Liver (tissue), 7 donors: ENCODE measurements at regions not wholly inside any gene's neighbourhood (a gene's known extent, or its start where the extent isn't known, plus 50 kb on each side); places are given as distances from the start of the nearest gene placed in this dataset.
"Not testable (repeated sequence)": the region's sequence is repeated elsewhere in the genome, so short reads cannot be mapped to it uniquely, and the experiment has no call there.

Source experiments
- DNase-seq: peaks from one replicate; pipeline ENCODE4 v3.0.0-alpha.2; 2017; ENCODE audit warnings: low spot score
- H3K27ac ChIP-seq, 2 donors: one replicate each; pipeline ENCODE4 v1.7.0; 2013; ENCODE audit warnings: inconsistent platforms in 2 of 2, low read length in 2 of 2, control low read depth in 1 of 2, low read depth in 1 of 2, mild to moderate bottlenecking in 1 of 2
- H3K27me3 ChIP-seq, 4 donors: one replicate each; pipeline versions ENCODE4 v1.6.1 to v1.7.0; 2013; ENCODE audit warnings: low read length in 3 of 4, inconsistent platforms in 1 of 4, mild to moderate bottlenecking in 1 of 4, moderate library complexity in 1 of 4; ENCODE audit not compliant: control insufficient read depth in 4 of 4, insufficient read depth in 4 of 4
- H3K36me3 ChIP-seq, 4 donors: one replicate each; pipeline versions ENCODE4 v1.6.1 to v1.7.0; 2013; ENCODE audit warnings: low read length in 3 of 4, mild to moderate bottlenecking in 3 of 4, low read depth in 1 of 4, moderate library complexity in 1 of 4; ENCODE audit not compliant: control insufficient read depth in 4 of 4, insufficient read depth in 3 of 4
- H3K4me1 ChIP-seq, 4 donors: one replicate each; pipeline versions ENCODE4 v1.6.1 to v1.7.0; 2013; ENCODE audit warnings: low read length in 3 of 4, mild to moderate bottlenecking in 3 of 4, moderate library complexity in 1 of 4; ENCODE audit not compliant: control insufficient read depth in 4 of 4, insufficient read depth in 4 of 4
- H3K4me3 ChIP-seq, 3 donors: one replicate each; pipeline versions ENCODE4 v1.6.1 to v1.7.0; 2013; ENCODE audit warnings: low read length in 3 of 3, control low read depth in 1 of 3, low read depth in 1 of 3, mild to moderate bottlenecking in 1 of 3
- H3K9ac ChIP-seq, 2 donors: one replicate each; pipeline ENCODE4 v1.7.0; 2013; ENCODE audit warnings: low read length in 2 of 2, mild to moderate bottlenecking in 2 of 2, moderate library complexity in 2 of 2, control low read depth in 1 of 2, low read depth in 1 of 2
- H3K9me3 ChIP-seq, 4 donors: one replicate each; pipeline versions ENCODE4 v1.6.1 to v1.7.0; 2013; ENCODE audit warnings: low read length in 3 of 4; ENCODE audit not compliant: control insufficient read depth in 4 of 4
- EGR1 ChIP-seq, 2 donors: IDR thresholded peaks; 2 replicates each; pipeline ENCODE4 v1.6.1; 2016 to 2018; ENCODE audit warnings: antibody characterized with exemption in 2 of 2, low read depth in 2 of 2
- FOXA2 ChIP-seq: IDR thresholded peaks from 2 replicates; pipeline ENCODE4 v1.6.1; 2016; ENCODE audit warnings: antibody characterized with exemption
- HNF4A ChIP-seq, 2 donors: conservative IDR thresholded peaks; 2 replicates each; pipeline ENCODE4 v1.6.1; 2016; ENCODE audit warnings: antibody characterized with exemption in 2 of 2, mild to moderate bottlenecking in 2 of 2
- JUND ChIP-seq, 2 donors: IDR thresholded peaks; 2 replicates each; pipeline ENCODE4 v1.6.1; 2016; ENCODE audit warnings: antibody characterized with exemption in 2 of 2
- MAX ChIP-seq: IDR thresholded peaks from 2 replicates; pipeline ENCODE4 v1.6.1; 2016; ENCODE audit warnings: antibody characterized with exemption
- NR2F2 ChIP-seq: IDR thresholded peaks from 2 replicates; pipeline ENCODE4 v1.6.1; 2016; ENCODE audit warnings: antibody characterized with exemption
- SP1 ChIP-seq: IDR thresholded peaks from 2 replicates; pipeline ENCODE4 v1.6.1; 2018; ENCODE audit warnings: antibody characterized with exemption, mild to moderate bottlenecking
- TAF1 ChIP-seq: conservative IDR thresholded peaks from 2 replicates; pipeline ENCODE4 v1.6.1; 2016; ENCODE audit warnings: antibody characterized with exemption, mild to moderate bottlenecking
- ZBTB33 ChIP-seq: IDR thresholded peaks from 2 replicates; pipeline ENCODE4 v1.6.1; 2016; ENCODE audit warnings: antibody characterized with exemption
- WGBS: extraction: QIAGEN DNeasy Blood & Tissue Kit; methylation state at CpG from one replicate; pipeline ENCODE4 v1.1.7; 2013; 5-methylcytosine and 5-hydroxymethylcytosine counted together
- donor health status: healthy.
- donor health status: healthy.
- donor health status: healthy.
- donor health status: healthy.

- no peaks in the 10 kb centered on the region for H3K4me1 ChIP-seq
- H3K4me3 ChIP-seq: no peak overlapping the region
- H3K27me3 ChIP-seq: no peaks in the 10 kb centered on the region
- H3K9ac ChIP-seq: no peak overlapping the region
- H3K9me3 ChIP-seq: no peaks in the 10 kb centered on the region
- 92% methylated on average over 1 of the region's 1 CpG for WGBS
- no peak overlapping the region for H3K27ac ChIP-seq
- TF ChIP-seq SP1: no peak
- no peak for TF ChIP-seq MAX
- no peak for TF ChIP-seq TAF1
- TF ChIP-seq EGR1 (IDR thresholded peaks at IDR 0.05; ENCODE audit: low read depth in 2 of 2): no peak
- TF ChIP-seq JUND (IDR thresholded peaks at IDR 0.05): no peak
- no peak for DNase-seq
- no peaks in the 10 kb centered on the region for H3K36me3 ChIP-seq
Observed at GRCh38 chr5:110977915-110978314, 93.6 kb upstream of the TSLP start.

- DNase-seq, H3K4me3 ChIP-seq, H3K27ac ChIP-seq, H3K9ac ChIP-seq, H3K27me3 ChIP-seq, H3K4me1 ChIP-seq, H3K36me3 ChIP-seq, H3K9me3 ChIP-seq: not testable (repeated sequence)
- 72% methylated on average over 19 of the region's 19 CpGs for WGBS
Observed at GRCh38 chr5:110985882-110986281, 85.6 kb upstream of the TSLP start.

GRCh38 chr5:110987573-110987972, 83.9 kb upstream of the TSLP start:
- not testable (repeated sequence) for H3K9me3 ChIP-seq, H3K4me3 ChIP-seq, H3K4me1 ChIP-seq, H3K27ac ChIP-seq, H3K36me3 ChIP-seq, H3K9ac ChIP-seq, H3K27me3 ChIP-seq, DNase-seq
- WGBS: 94% methylated on average over 3 of the region's 3 CpGs

GRCh38 chr5:110996742-110997141, 74.8 kb upstream of the TSLP start:
- Histone ChIP-seq H3K9ac (no peak overlapping the region), H3K27ac (no peak overlapping the region), H3K9me3 (no peaks in the 10 kb centered on the region), H3K4me3 (no peak overlapping the region), H3K27me3 (no peaks in the 10 kb centered on the region), H3K36me3 (no peaks in the 10 kb centered on the region), H3K4me1 (no peaks in the 10 kb centered on the region)
- DNase-seq: no peak
- 59% methylated on average over 2 of the region's 2 CpGs for WGBS
- no peak for TF ChIP-seq MAX
- TF ChIP-seq HNF4A (conservative IDR thresholded peaks at IDR 0.05): no peak
- no peak for TF ChIP-seq NR2F2
- no peak for TF ChIP-seq FOXA2
- TF ChIP-seq TAF1: no peak
- TF ChIP-seq JUND (IDR thresholded peaks at IDR 0.05): no peak
- TF ChIP-seq ZBTB33: no peak
